GM12878 (cell line): ENCODE measurements at regions not wholly inside any gene's neighbourhood (a gene's known extent, or its start where the extent isn't known, plus 50 kb on each side); places are given as distances from the start of the nearest gene placed in this dataset.
A peak's percentile ranks its signal among the peaks of the same experiment; 100 is the strongest.

Experiments used
- ATAC-seq: fragments of 200-7000 bp; cut with Tn5 transposase; 3 replicates; pipeline ENCODE4 v1.9.1; 2020; ENCODE audit warnings: mild to moderate bottlenecking, moderate library complexity
- BruUV-seq: library from RNA; stranded (reverse); fragments of 400-500 nt; replicated peaks from 2 replicates; lab custom pipeline; 2021; lab: Mats Ljungman, UMichigan
- CTCF ChIA-PET: fragments of 300-600 bp; sonication (Branson Sonifier 250); formaldehyde crosslinking; extraction: SDS; loops from one replicate; lab custom pipeline; 2021; ENCODE audit warnings: inconsistent platforms; lab: Yijun Ruan, JAX
- POLR2A ChIA-PET: fragments of 350-600 bp; formaldehyde crosslinking; extraction: SDS; loops from one replicate; lab custom pipeline; 2021; ENCODE audit warnings: inconsistent platforms; lab: Charles Lee
- RAD21 ChIA-PET: fragments of 300-600 bp; sonication (Branson Sonifier 250); formaldehyde crosslinking; loops from one replicate; lab custom pipeline; 2023; ENCODE audit warnings: antibody characterized with exemption; ENCODE audit not compliant: unreplicated experiment; lab: Charles Lee
- SMC1A ChIA-PET: fragments of 300-600 bp; sonication (Branson Sonifier 250); formaldehyde crosslinking; loops from one replicate; lab custom pipeline; 2023; ENCODE audit not compliant: unreplicated experiment, uncharacterized antibody; lab: Charles Lee
- DNase-seq: peaks from one replicate; pipeline ENCODE4 v3.0.0-alpha.2; 2011; ENCODE audit warnings: low read depth, low spot score
- FAIRE-seq: peaks from 3 replicates; lab custom pipeline; 2011; peaks lifted over from hg19 to GRCh38; lab: Jason Lieb, UNC
- H2AFZ ChIP-seq: 2 replicates; pipeline ENCODE4 v1.6.0; 2011; ENCODE audit warnings: low read depth, low read length, control low read depth; ENCODE audit not compliant: control insufficient read depth
- H3K27ac ChIP-seq: 2 replicates; pipeline ENCODE4 v1.5.1; 2011; ENCODE audit warnings: control low read depth; ENCODE audit not compliant: control insufficient read depth, insufficient read depth
- H3K27me3 ChIP-seq, 2 experiments: replicated peaks in 1 of 2; 2 replicates each; pipeline versions ENCODE4 v1.6.0 to v1.6.1; 2011; ENCODE audit warnings: low read length in 1 of 2; ENCODE audit not compliant: control insufficient read depth in 2 of 2, insufficient read depth in 2 of 2
- H3K36me3 ChIP-seq, 2 experiments: 2 replicates each; pipeline ENCODE4 v1.5.1; 2011; ENCODE audit warnings: low read length in 1 of 2; ENCODE audit not compliant: control insufficient read depth in 2 of 2, insufficient read depth in 2 of 2
- H3K4me1 ChIP-seq: 2 replicates; pipeline ENCODE4 v1.6.1; 2011; ENCODE audit warnings: mild to moderate bottlenecking, low read length, moderate library complexity, mixed read lengths; ENCODE audit not compliant: control insufficient read depth, insufficient read depth
- H3K4me2 ChIP-seq: 2 replicates; pipeline ENCODE4 v1.6.0; 2011; ENCODE audit warnings: control low read depth; ENCODE audit not compliant: control insufficient read depth, insufficient read depth
- H3K4me3 ChIP-seq: fragments of 200-600 bp; sonication (generic); 2 replicates; pipeline ENCODE4 v1.5.1; 2016
- H3K79me2 ChIP-seq: 2 replicates; pipeline ENCODE4 v1.6.0; 2011; ENCODE audit warnings: low read length; ENCODE audit not compliant: control insufficient read depth, insufficient read depth
- H3K9ac ChIP-seq: 2 replicates; pipeline ENCODE4 v1.8.0; 2011; ENCODE audit warnings: low read length, control low read depth, mixed read lengths; ENCODE audit not compliant: control insufficient read depth, insufficient read depth
- H3K9me3 ChIP-seq: replicated peaks from 3 replicates; pipeline ENCODE4 v1.5.1; 2011; ENCODE audit warnings: mild to moderate bottlenecking, low read length; ENCODE audit not compliant: control insufficient read depth, insufficient read depth
- H4K20me1 ChIP-seq: 2 replicates; pipeline ENCODE4 v1.6.0; 2011; ENCODE audit not compliant: control insufficient read depth, insufficient read depth
- ATF7 ChIP-seq: fragments of 450-650 bp; IDR thresholded peaks from 2 replicates; pipeline ENCODE4 v1.6.1; 2016; ENCODE audit warnings: low read depth, mild to moderate bottlenecking
- DPF2 ChIP-seq: fragments of 450-650 bp; IDR thresholded peaks from 2 replicates; pipeline ENCODE4 v1.6.1; 2017; ENCODE audit warnings: mild to moderate bottlenecking
- EED ChIP-seq: sonication (generic); IDR thresholded peaks from 2 replicates; pipeline ENCODE4 v1.6.1; 2016; ENCODE audit warnings: antibody characterized with exemption, low read depth
- HDGF ChIP-seq: fragments of 450-650 bp; IDR thresholded peaks from 2 replicates; pipeline ENCODE4 v1.6.1; 2016; ENCODE audit warnings: antibody characterized with exemption
- IKZF2 ChIP-seq, 2 experiments: fragments of 450-650 bp; IDR thresholded peaks; 2 replicates each; pipeline ENCODE4 v1.6.1; 2017; ENCODE audit warnings: mild to moderate bottlenecking in 2 of 2, moderate library complexity in 2 of 2
- MXI1 ChIP-seq: fragments of 150-350 bp; IDR thresholded peaks from 2 replicates; pipeline ENCODE4 v1.6.1; 2011; ENCODE audit warnings: low read depth, mild to moderate bottlenecking, inconsistent platforms, low read length, improper control_type of control experiment
- NFYB ChIP-seq: IDR thresholded peaks from 2 replicates; pipeline ENCODE4 v1.6.1; 2011; ENCODE audit warnings: low read depth, mild to moderate bottlenecking, low read length, improper control_type of control experiment, moderate library complexity; ENCODE audit not compliant: insufficient read depth
- NKRF ChIP-seq: fragments of 450-650 bp; conservative IDR thresholded peaks from 2 replicates; pipeline ENCODE4 v1.6.1; 2017; ENCODE audit warnings: mild to moderate bottlenecking, moderate library complexity
- PAX5 ChIP-seq: IDR thresholded peaks from 2 replicates; pipeline ENCODE4 v1.6.1; 2011; ENCODE audit warnings: low read depth, low read length, borderline replicate concordance
- PRDM15 ChIP-seq: fragments of 450-650 bp; formaldehyde crosslinking; IDR thresholded peaks from 2 replicates; pipeline ENCODE4 v1.4.0; 2020; ENCODE audit warnings: mild to moderate bottlenecking, moderate library complexity
- SMAD5 ChIP-seq: IDR thresholded peaks from 2 replicates; pipeline ENCODE4 v1.6.1; 2016; ENCODE audit warnings: antibody characterized with exemption, low read depth
- SRF ChIP-seq, 2 experiments: IDR thresholded peaks; 2 replicates each; pipeline ENCODE4 v1.6.1; 2011; ENCODE audit warnings: low read depth in 2 of 2, low read length in 2 of 2, mild to moderate bottlenecking in 1 of 2, moderate library complexity in 1 of 2
- TCF12 ChIP-seq: IDR thresholded peaks from 2 replicates; pipeline ENCODE4 v1.6.1; 2011; ENCODE audit warnings: low read depth, mild to moderate bottlenecking, low read length
- WGBS: methylation state at CpG from one replicate; pipeline ENCODE4 v1.1.6; 2016; ENCODE audit warnings: low lambda C conversion rate; ENCODE audit not compliant: insufficient replicate concordance, insufficient coverage; ENCODE audit errors: missing lambda C conversion rate; 5-methylcytosine and 5-hydroxymethylcytosine counted together
- in situ Hi-C: fragments of 300-500 bp; cut with MboI; formaldehyde crosslinking; loops from 9 replicates; pipeline ENCODE4 v1.14.3; 2018; ENCODE audit warnings: mixed read lengths
- intact Hi-C: fragments of 100-400 bp; cut with micrococcal nuclease; formaldehyde crosslinking; loops from one replicate; pipeline ENCODE4 v1.14.2; 2022; ENCODE audit not compliant: unreplicated experiment
- TF ChIP-seq, protein P1 (sequence below): fragments of 450-650 bp; formaldehyde crosslinking; IDR thresholded peaks from 2 replicates; pipeline ENCODE4 v1.5.0; 2022; ENCODE audit warnings: mild to moderate bottlenecking, missing genetic modification characterization

- H3K27me3 ChIP-seq, result no peaks in the 10 kb centered on the region
- H3K9me3 ChIP-seq, result peaks cover 8% of the 10 kb centered on the region; the same call in 2 of the 3 replicates
- intact Hi-C loops (loop anchor here (1.0 to 10.0 kb wide), 7 partner anchors 126 to 755 kb away; partner anchors contain the start of gene ATF7IP), in situ Hi-C loops (loop anchor here (5.0 to 25.0 kb wide), 4 partner anchors 223 to 755 kb away; no protein-coding TSS in a partner anchor)
- FAIRE-seq (peak; percentile 77), DNase-seq (peak; percentile 86), ATAC-seq (peak; percentile 90)
- ChIA-PET SMC1A (interaction anchor here (0.5 to 6.1 kb wide), 37 partner anchors 12 to 533 kb away, joined by 3 to 103 read pairs (median 7); partner anchors contain the start of gene ATF7IP), RAD21 (interaction anchor here (0.6 to 5.4 kb wide), 25 partner anchors 12 to 477 kb away, joined by 3 to 113 read pairs (median 5); partner anchors contain the start of gene ATF7IP), CTCF (interaction anchor here (0.7 to 5.4 kb wide), 28 partner anchors 12 to 756 kb away, joined by 3 to 103 read pairs (median 7); partner anchors contain the start of genes ATF7IP and SMCO3), POLR2A (interaction anchor here (0.5 to 2.7 kb wide), 8 partner anchors 18 to 477 kb away, joined by 3 to 18 read pairs (median 5); partner anchors contain the start of gene ATF7IP)
- H3K27ac ChIP-seq, result peak overlapping the region; percentile 99
- WGBS, result 3% methylated on average over 13 of the region's 13 CpGs
- peak overlapping the region; percentile 63 for H3K4me2 ChIP-seq
- H3K36me3 ChIP-seq, result no peaks in the 10 kb centered on the region
- H3K4me1 ChIP-seq, result peaks cover 23% of the 10 kb centered on the region
- BruUV-seq, result no TSS peak
- H3K9ac ChIP-seq, result peak overlapping the region; percentile 82
- H2AFZ ChIP-seq, result peak overlapping the region; percentile 81
- H4K20me1 ChIP-seq, result no peaks in the 10 kb centered on the region
- no peaks in the 10 kb centered on the region for H3K79me2 ChIP-seq
- H3K4me3 ChIP-seq, result peak overlapping the region; percentile 42; the same call in 1 of the 2 replicates
- TF ChIP-seq MXI1 (no peak), NFYB (no peak), PAX5 (peak; percentile 50; the same call in 1 of the 2 replicates), TCF12 (no peak), IKZF2 (IDR thresholded peaks at IDR 0.05) (peak; percentile 63 to 93), DPF2 (peak; percentile 88; the same call in 1 of the 2 replicates), ATF7 (no peak; the same call in 1 of the 2 replicates), HDGF (peak; percentile 82; the same call in 1 of the 2 replicates), NKRF (no peak), PRDM15 (CRISPR knock-in tag) (no peak), SMAD5 (no peak), EED (peak; percentile 83), SRF (IDR thresholded peaks at IDR 0.05; ENCODE audit: low read depth in 2 of 2, low read length in 2 of 2) (no peak)
- TF ChIP-seq, protein P1, sequence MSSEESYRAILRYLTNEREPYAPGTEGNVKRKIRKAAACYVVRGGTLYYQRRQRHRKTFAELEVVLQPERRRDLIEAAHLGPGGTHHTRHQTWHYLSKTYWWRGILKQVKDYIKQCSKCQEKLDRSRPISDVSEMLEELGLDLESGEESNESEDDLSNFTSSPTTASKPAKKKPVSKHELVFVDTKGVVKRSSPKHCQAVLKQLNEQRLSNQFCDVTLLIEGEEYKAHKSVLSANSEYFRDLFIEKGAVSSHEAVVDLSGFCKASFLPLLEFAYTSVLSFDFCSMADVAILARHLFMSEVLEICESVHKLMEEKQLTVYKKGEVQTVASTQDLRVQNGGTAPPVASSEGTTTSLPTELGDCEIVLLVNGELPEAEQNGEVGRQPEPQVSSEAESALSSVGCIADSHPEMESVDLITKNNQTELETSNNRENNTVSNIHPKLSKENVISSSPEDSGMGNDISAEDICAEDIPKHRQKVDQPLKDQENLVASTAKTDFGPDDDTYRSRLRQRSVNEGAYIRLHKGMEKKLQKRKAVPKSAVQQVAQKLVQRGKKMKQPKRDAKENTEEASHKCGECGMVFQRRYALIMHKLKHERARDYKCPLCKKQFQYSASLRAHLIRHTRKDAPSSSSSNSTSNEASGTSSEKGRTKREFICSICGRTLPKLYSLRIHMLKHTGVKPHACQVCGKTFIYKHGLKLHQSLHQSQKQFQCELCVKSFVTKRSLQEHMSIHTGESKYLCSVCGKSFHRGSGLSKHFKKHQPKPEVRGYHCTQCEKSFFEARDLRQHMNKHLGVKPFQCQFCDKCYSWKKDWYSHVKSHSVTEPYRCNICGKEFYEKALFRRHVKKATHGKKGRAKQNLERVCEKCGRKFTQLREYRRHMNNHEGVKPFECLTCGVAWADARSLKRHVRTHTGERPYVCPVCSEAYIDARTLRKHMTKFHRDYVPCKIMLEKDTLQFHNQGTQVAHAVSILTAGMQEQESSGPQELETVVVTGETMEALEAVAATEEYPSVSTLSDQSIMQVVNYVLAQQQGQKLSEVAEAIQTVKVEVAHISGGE (CRISPR knock-in tag), result no peak
Observed at GRCh38 chr12:14239350-14239934, 126.0 kb upstream of the ATF7IP start.
